ENCODE measurements at regions not wholly inside any gene's neighbourhood (a gene's known extent, or its start where the extent isn't known, plus 50 kb on each side); places are given as distances from the start of the nearest gene placed in this dataset.

GRCh38 chr15:26433818-26434217, 339.0 kb downstream of the GABRB3 start:
- TF ChIP-seq CTCF (IDR thresholded peaks at IDR 0.05; ENCODE audit: insufficient read depth, missing control alignments) = no peak
- FAIRE-seq = no peak
- no peak for DNase-seq (ENCODE audit: insufficient read length, low spot score)

GRCh38 chr15:26433060-26433459, 339.8 kb downstream of the GABRB3 start:
- no peak for TF ChIP-seq CTCF (IDR thresholded peaks at IDR 0.05; ENCODE audit: insufficient read depth, missing control alignments)
- no peak for FAIRE-seq
- DNase-seq (ENCODE audit: insufficient read length, low spot score) = no peak

- no peak for TF ChIP-seq CTCF (IDR thresholded peaks at IDR 0.05; ENCODE audit: insufficient read depth, missing control alignments)
- FAIRE-seq = no peak
- DNase-seq (ENCODE audit: insufficient read length, low spot score) = no peak
These were observed 351.8 kb downstream of the GABRB3 start for GRCh38 chr15:26421065-26421464.

GRCh38 chr15:26395624-26396023, 377.2 kb downstream of the GABRB3 start:
- TF ChIP-seq CTCF (IDR thresholded peaks at IDR 0.05; ENCODE audit: insufficient read depth, missing control alignments) = no peak
- FAIRE-seq (no peak), DNase-seq (ENCODE audit: insufficient read length, low spot score) (no peak)

GRCh38 chr15:26394801-26395200, 378.1 kb downstream of the GABRB3 start:
- DNase-seq (ENCODE audit: insufficient read length, low spot score) = no peak
- no peak for TF ChIP-seq CTCF (IDR thresholded peaks at IDR 0.05; ENCODE audit: insufficient read depth, missing control alignments)
- FAIRE-seq = no peak

- DNase-seq (ENCODE audit: insufficient read length, low spot score) (no peak), FAIRE-seq (no peak)
- TF ChIP-seq CTCF (IDR thresholded peaks at IDR 0.05; ENCODE audit: insufficient read depth, missing control alignments) = no peak
These were observed 379.9 kb downstream of the GABRB3 start for GRCh38 chr15:26392956-26393355.

- TF ChIP-seq CTCF (IDR thresholded peaks at IDR 0.05; ENCODE audit: insufficient read depth, missing control alignments) = no peak
- FAIRE-seq (peak; percentile 87), DNase-seq (ENCODE audit: insufficient read length, low spot score) (no peak)
These were observed 381.2 kb downstream of the GABRB3 start for GRCh38 chr15:26391567-26392194.
